HG02678 (cell line): ENCODE measurements at regions not wholly inside any gene's neighbourhood (a gene's known extent, or its start where the extent isn't known, plus 50 kb on each side); places are given as distances from the start of the nearest gene placed in this dataset.
A peak's percentile ranks its signal among the peaks of the same experiment; 100 is the strongest.
"Not testable (repeated sequence)": the region's sequence is repeated elsewhere in the genome, so short reads cannot be mapped to it uniquely, and the experiment has no call there.

Source experiments
- ATAC-seq: cut with Tn5 transposase; IDR thresholded peaks from one replicate; pipeline ENCODE4 v1.9.1; 2021; ENCODE audit warnings: mild to moderate bottlenecking, moderate library complexity; ENCODE audit not compliant: unreplicated experiment

GRCh38 chr20:5453745-5454144, 137.0 kb upstream of the PROKR2 start:
- ATAC-seq = not testable (repeated sequence)

GRCh38 chr20:5453316-5453715, 136.6 kb upstream of the PROKR2 start:
- ATAC-seq = not testable (repeated sequence)

GRCh38 chr20:5452691-5453090, 135.9 kb upstream of the PROKR2 start:
- not testable (repeated sequence) for ATAC-seq

- ATAC-seq = not testable (repeated sequence)
Observed at GRCh38 chr20:5452286-5452685, 135.5 kb upstream of the PROKR2 start.

GRCh38 chr20:5451643-5452210, 135.0 kb upstream of the PROKR2 start:
- no peak for ATAC-seq

- ATAC-seq = no peak
Observed at GRCh38 chr20:5448449-5449118, 131.8 kb upstream of the PROKR2 start.

- no peak for ATAC-seq
Observed at GRCh38 chr20:5447188-5447587, 130.4 kb upstream of the PROKR2 start.

GRCh38 chr20:5445611-5446010, 128.9 kb upstream of the PROKR2 start:
- no peak for ATAC-seq

- ATAC-seq = no peak
Observed at GRCh38 chr20:5442101-5442500, 125.3 kb upstream of the PROKR2 start.

- ATAC-seq = no peak
Observed at GRCh38 chr20:5434116-5434515, 117.4 kb upstream of the PROKR2 start.

GRCh38 chr20:5433352-5433751, 116.6 kb upstream of the PROKR2 start:
- ATAC-seq = no peak

GRCh38 chr20:5432030-5432429, 115.3 kb upstream of the PROKR2 start:
- no peak for ATAC-seq

- no peak for ATAC-seq
Observed at GRCh38 chr20:5430670-5431069, 113.9 kb upstream of the PROKR2 start.

GRCh38 chr20:5426026-5426425, 109.3 kb upstream of the PROKR2 start:
- ATAC-seq = no peak

GRCh38 chr20:5416086-5416485, 99.3 kb upstream of the PROKR2 start:
- no peak for ATAC-seq

- no peak for ATAC-seq
Observed at GRCh38 chr20:5413394-5413793, 96.6 kb upstream of the PROKR2 start.

- no peak for ATAC-seq
Observed at GRCh38 chr20:5410470-5410869, 93.7 kb upstream of the PROKR2 start.

GRCh38 chr20:5402903-5403531, 86.3 kb upstream of the PROKR2 start:
- peak; percentile 74 for ATAC-seq

GRCh38 chr20:5401277-5401875, 84.6 kb upstream of the PROKR2 start:
- ATAC-seq = no peak

- ATAC-seq = no peak
Observed at GRCh38 chr20:5400164-5400762, 83.5 kb upstream of the PROKR2 start.

GRCh38 chr20:5397393-5397792, 80.6 kb upstream of the PROKR2 start:
- no peak for ATAC-seq
